Skeletal muscle tissue (tissue), 3 donors: ENCODE measurements at regions not wholly inside any gene's neighbourhood (a gene's known extent, or its start where the extent isn't known, plus 50 kb on each side); places are given as distances from the start of the nearest gene placed in this dataset.
"Not testable (repeated sequence)": the region's sequence is repeated elsewhere in the genome, so short reads cannot be mapped to it uniquely, and the experiment has no call there.

Source experiments
- H3K27ac ChIP-seq: one replicate; pipeline ENCODE4 v1.7.0; 2013; ENCODE audit warnings: mild to moderate bottlenecking, low read depth, low read length, inconsistent platforms
- H3K27me3 ChIP-seq, 3 donors: one replicate each; pipeline ENCODE4 v1.7.0; 2013; ENCODE audit warnings: low read length in 3 of 3; ENCODE audit not compliant: control insufficient read depth in 3 of 3, insufficient read depth in 3 of 3
- H3K36me3 ChIP-seq, 3 donors: one replicate each; pipeline ENCODE4 v1.7.0; 2013; ENCODE audit warnings: low read length in 3 of 3; ENCODE audit not compliant: control insufficient read depth in 3 of 3, insufficient read depth in 3 of 3
- H3K4me1 ChIP-seq, 3 donors: one replicate each; pipeline ENCODE4 v1.7.0; 2013; ENCODE audit warnings: low read length in 3 of 3, mild to moderate bottlenecking in 3 of 3; ENCODE audit not compliant: control insufficient read depth in 3 of 3, insufficient read depth in 3 of 3
- H3K4me3 ChIP-seq, 3 donors: one replicate each; pipeline ENCODE4 v1.7.0; 2013; ENCODE audit warnings: low read length in 3 of 3
- H3K9ac ChIP-seq, 3 donors: one replicate each; pipeline ENCODE4 v1.7.0; 2013; ENCODE audit warnings: low read length in 3 of 3, mild to moderate bottlenecking in 3 of 3, moderate library complexity in 2 of 3, low read depth in 1 of 3
- H3K9me3 ChIP-seq, 3 donors: one replicate each; pipeline ENCODE4 v1.7.0; 2013; ENCODE audit warnings: low read length in 3 of 3; ENCODE audit not compliant: control insufficient read depth in 3 of 3
- donor health status: Osteomylitis.

DNA sequence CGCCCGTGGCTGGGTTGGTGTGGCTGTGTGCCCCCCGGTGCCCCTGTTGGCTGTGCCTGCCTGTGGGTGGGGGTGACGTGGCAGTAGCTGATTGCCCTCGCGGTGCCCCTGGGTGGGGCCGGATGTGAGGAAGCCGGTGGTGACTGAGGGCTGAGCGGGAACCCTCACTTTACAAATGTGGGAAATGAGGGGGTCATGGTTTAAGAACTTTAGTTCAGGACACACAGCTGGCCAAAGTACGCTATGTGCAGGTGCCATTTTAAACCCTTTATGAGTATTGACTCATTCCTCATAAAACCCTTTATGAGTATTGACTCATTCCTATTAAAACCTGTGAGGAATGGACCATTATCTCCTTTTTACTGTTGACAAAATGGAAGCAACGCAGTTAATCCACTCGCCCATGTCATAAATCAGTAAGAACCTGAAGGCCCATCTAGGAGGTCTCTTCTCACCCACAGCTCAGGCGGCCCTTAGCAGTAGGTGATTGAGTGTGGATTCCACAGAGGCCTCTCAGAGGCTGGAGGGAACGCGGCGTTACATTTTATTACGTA, 290.1 kb upstream of the COBL start:
- H3K9me3 ChIP-seq: peaks cover 0 to 6% (median 0%) of the 10 kb centered on the region in 3 donors
- H3K4me3 ChIP-seq: no peak overlapping the region
- no peaks in the 10 kb centered on the region for H3K4me1 ChIP-seq
- H3K36me3 ChIP-seq: no peaks in the 10 kb centered on the region
- no peak overlapping the region for H3K9ac ChIP-seq
- no peak overlapping the region for H3K27ac ChIP-seq
- no peaks in the 10 kb centered on the region for H3K27me3 ChIP-seq

DNA sequence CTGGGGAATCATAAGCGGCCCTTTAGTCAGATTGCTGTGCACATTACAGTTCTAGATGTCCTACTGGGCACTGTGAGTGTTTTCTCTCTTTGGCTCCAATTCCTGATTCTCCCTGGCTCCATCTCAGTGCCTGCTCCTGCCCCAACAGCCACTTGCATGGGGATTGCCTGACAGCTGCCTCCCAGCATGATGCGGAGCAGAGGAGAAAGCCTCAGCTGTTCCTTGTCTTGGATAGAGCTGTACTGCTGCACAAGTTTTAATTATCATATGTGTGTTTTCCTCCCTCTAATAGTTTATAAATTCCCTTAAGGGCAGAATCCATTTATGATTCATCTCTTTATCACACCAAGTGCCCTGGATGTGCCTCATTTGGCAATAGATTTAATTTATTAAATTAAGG, 285.8 kb upstream of the COBL start:
- Histone ChIP-seq H3K27ac (no peak overlapping the region), H3K36me3 (no peaks in the 10 kb centered on the region), H3K4me3 (no peak overlapping the region), H3K9ac (no peak overlapping the region), H3K9me3 (peaks cover 0 to 6% (median 0%) of the 10 kb centered on the region in 3 donors), H3K27me3 (no peaks in the 10 kb centered on the region), H3K4me1 (no peaks in the 10 kb centered on the region)

DNA sequence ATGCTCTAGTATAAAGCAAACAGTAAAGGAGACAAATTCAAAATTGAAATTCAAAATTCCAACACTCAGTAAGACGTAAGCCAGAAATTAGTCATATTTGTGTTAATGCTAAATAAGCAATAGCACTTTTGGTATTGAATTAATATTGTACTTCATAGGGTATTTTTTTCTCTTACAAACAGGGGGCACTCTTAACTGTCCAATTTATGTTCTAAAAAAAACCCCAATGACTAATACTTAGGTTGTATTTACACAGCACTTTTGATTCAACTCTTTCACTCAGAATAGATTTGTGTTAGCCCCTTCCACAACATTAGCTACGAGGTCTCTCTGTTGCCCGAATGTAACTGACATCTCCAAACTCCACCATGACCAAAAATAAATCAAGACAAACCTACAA, 284.9 kb upstream of the COBL start:
- Histone ChIP-seq H3K4me3 (no peak overlapping the region), H3K4me1 (no peaks in the 10 kb centered on the region), H3K27ac (no peak overlapping the region), H3K36me3 (no peaks in the 10 kb centered on the region), H3K9ac (no peak overlapping the region), H3K9me3 (peaks cover 0 to 6% (median 0%) of the 10 kb centered on the region in 3 donors), H3K27me3 (no peaks in the 10 kb centered on the region)

DNA sequence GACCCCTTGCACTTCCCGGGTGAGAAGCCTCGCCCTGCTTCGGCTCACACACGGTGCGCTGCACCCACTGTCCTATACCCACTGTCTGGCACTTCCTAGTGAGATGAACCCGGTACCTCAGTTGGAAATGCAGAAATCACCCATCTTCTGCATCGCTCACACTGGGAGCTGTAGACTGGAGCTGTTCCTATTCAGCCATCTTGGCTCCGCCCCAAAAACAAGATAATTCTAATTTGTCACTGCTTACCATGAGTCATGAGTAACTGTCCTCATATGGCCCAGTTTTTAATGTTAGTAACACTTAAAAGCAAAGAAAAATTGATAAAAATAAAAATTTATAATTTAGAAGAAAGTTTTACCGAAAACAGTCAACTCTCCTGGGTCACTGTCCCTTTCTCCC, 283.3 kb upstream of the COBL start:
- not testable (repeated sequence) for H3K27me3 ChIP-seq, H3K4me1 ChIP-seq, H3K9me3 ChIP-seq, H3K27ac ChIP-seq, H3K36me3 ChIP-seq, H3K4me3 ChIP-seq, H3K9ac ChIP-seq

DNA sequence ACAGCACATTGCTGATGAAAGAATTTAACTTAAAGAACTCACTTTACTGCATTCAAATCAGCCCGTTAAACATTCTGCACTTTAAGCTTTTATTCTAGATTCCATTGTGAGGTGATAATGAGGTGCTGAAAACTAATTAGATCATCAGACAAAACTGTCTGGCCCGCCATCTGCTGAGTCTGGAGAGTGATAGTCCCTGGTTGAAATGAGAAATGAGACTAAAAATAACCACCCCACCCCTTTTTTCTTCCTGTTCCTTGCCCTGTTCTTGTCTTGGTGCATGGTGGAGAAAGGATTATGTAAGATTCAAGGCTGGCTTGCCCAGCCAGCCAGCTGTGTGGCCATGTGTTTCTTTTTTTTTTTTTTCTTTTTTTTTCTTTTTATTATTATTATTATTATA, 277.0 kb upstream of the COBL start:
- Histone ChIP-seq H3K27ac (no peak overlapping the region), H3K27me3 (no peaks in the 10 kb centered on the region), H3K9ac (no peak overlapping the region), H3K4me3 (no peak overlapping the region), H3K4me1 (no peaks in the 10 kb centered on the region), H3K9me3 (peaks cover 0 to 3% (median 0%) of the 10 kb centered on the region in 3 donors), H3K36me3 (no peaks in the 10 kb centered on the region)

DNA sequence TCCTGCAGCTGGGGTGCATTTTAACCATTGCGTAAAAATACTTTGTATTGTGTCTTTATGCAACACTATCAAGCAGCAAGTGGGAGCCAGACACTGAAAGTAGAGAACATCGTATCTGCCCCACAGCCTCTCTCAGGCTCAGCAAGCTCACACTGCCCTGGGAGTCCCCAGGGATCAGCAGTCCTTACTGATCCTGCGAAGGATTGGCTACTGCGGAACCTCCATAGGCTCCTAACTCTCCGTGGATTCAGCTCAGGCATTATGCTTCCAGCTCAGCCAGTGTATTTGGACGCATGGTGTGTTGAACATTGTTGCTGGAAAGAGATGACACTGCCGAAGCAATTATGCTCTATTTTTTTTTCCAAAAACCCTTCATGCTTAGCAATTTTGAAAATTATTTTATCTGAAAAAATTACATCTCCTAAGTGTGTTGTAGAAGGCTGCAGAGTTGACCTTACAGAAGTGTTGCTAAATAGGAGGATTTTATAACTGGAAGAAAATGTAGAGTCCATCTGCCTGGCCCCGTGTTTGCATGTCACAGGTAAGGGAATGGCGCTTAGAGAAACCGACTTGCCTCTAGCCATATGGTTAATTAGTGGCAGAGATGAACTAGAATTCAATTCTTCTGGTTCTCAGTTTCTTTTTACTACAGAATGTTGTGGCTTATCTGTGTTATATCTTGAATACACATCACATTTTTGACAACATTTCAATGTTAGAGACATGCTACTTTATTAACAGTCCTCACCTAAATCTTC, 276.4 kb upstream of the COBL start:
- no peaks in the 10 kb centered on the region for H3K27me3 ChIP-seq
- no peak overlapping the region for H3K4me3 ChIP-seq
- peaks cover 0 to 3% (median 2%) of the 10 kb centered on the region in 3 donors for H3K9me3 ChIP-seq
- no peak overlapping the region for H3K9ac ChIP-seq
- no peak overlapping the region for H3K27ac ChIP-seq
- H3K4me1 ChIP-seq: no peaks in the 10 kb centered on the region
- no peaks in the 10 kb centered on the region for H3K36me3 ChIP-seq

DNA sequence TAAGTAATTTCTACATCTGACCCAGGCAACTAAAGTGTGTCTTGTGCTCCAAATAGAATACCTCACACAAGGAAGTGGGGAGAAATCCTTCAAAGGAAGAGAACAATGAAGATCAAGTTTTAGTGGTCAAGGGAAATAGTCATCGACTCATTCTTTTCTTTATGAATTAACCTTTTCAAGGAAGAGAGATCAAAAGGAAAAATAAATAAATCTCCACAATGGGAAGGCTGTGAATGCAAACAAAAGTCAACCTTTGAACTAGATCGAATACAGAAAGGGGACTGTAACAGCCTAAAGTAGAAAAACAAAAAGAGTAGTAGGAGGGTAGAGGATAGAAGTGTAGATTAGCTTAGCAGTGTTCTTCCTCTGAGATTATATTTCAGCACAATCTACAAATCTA, 274.6 kb upstream of the COBL start:
- Histone ChIP-seq H3K4me3 (no peak overlapping the region), H3K36me3 (no peaks in the 10 kb centered on the region), H3K27ac (no peak overlapping the region), H3K9me3 (peaks cover 0 to 3% (median 2%) of the 10 kb centered on the region in 3 donors), H3K4me1 (no peaks in the 10 kb centered on the region), H3K9ac (no peak overlapping the region), H3K27me3 (no peaks in the 10 kb centered on the region)

DNA sequence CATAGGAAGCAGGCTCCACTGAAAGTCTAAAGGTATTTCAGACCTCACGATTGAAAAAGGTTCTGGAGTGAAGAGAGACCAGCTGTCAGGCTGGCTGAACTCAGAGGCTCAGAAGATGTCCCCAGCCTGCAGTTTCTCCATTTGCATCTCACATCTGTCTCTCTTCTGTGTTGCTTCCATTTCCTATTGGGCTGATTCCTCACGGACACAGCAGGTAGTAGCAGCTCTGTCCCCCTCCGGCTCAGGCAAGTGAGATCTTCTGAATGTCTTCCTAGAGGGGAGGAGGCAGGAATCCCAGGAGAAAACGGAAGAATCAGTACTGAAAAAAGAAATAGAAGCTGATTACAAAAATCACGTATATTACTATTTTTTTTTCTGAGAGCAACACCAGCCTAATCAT, 274.1 kb upstream of the COBL start:
- Histone ChIP-seq H3K27ac (no peak overlapping the region), H3K4me3 (no peak overlapping the region), H3K27me3 (no peaks in the 10 kb centered on the region)

DNA sequence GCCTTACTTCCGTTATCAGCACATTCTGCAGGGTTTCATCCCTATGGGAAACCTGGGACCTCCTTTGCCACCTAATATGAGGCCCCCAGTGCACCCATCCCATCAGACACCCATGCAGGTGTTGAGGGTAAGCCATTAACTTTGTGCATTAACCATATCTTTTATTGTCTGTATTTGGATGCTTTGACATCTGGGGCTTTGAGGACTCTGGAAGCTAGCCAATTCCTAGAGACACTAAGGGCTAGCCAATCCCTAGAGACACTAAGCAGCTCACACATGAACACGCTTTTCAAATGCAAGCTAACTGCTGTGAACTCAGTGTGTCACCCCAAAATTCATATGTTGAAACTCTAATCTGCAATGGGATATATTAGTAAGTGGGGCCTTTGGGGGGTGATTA, 272.5 kb upstream of the COBL start:
- Histone ChIP-seq H3K36me3 (no peaks in the 10 kb centered on the region), H3K27ac (no peak overlapping the region), H3K4me3 (no peak overlapping the region), H3K4me1 (no peaks in the 10 kb centered on the region), H3K9ac (no peak overlapping the region), H3K27me3 (no peaks in the 10 kb centered on the region), H3K9me3 (peaks cover 0 to 3% (median 2%) of the 10 kb centered on the region in 3 donors)

More for the DNA sequence above, 274.1 kb upstream of the COBL start:
- Histone ChIP-seq H3K9ac (no peak overlapping the region), H3K4me1 (no peaks in the 10 kb centered on the region), H3K9me3 (peaks cover 0 to 3% (median 2%) of the 10 kb centered on the region in 3 donors), H3K36me3 (no peaks in the 10 kb centered on the region)

DNA sequence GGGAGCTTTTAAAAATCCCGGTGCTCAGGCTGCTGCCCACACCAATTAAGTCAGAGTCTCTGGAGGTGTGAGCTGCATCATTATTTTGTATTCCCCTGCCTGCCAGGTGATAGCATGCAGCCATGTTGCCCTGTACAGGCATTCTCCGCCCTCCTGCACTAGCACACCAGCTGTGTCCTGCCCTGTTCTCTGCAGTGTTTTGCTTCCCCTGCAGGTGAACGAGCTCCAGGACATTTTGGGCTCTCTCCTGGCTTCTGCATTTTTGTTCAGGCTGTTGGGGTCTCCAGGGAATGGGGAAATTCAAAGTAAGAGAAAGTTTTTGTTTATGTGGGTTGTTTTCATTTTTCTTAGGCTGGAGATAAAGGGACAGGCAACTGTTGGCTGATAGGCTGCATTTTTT, 271.0 kb upstream of the COBL start:
- Histone ChIP-seq H3K9me3 (peaks cover 0 to 3% (median 2%) of the 10 kb centered on the region in 3 donors), H3K36me3 (no peaks in the 10 kb centered on the region), H3K27ac (no peak overlapping the region), H3K9ac (no peak overlapping the region), H3K4me1 (no peaks in the 10 kb centered on the region), H3K27me3 (no peaks in the 10 kb centered on the region), H3K4me3 (no peak overlapping the region)
